AG09319 (cell line): ENCODE measurements at regions not wholly inside any gene's neighbourhood (a gene's known extent, or its start where the extent isn't known, plus 50 kb on each side); places are given as distances from the start of the nearest gene placed in this dataset.

Experiments used
- DNase-seq: peaks from one replicate; pipeline ENCODE4 v3.0.0-alpha.2; 2010; ENCODE audit warnings: low read depth; ENCODE audit errors: extremely low read depth
- TF ChIP-seq, protein P1 (sequence below): IDR thresholded peaks from 2 replicates; pipeline ENCODE4 v1.5.1; 2011; ENCODE audit warnings: low read depth, mild to moderate bottlenecking, inconsistent platforms, low read length, moderate library complexity

- TF ChIP-seq, protein P1, sequence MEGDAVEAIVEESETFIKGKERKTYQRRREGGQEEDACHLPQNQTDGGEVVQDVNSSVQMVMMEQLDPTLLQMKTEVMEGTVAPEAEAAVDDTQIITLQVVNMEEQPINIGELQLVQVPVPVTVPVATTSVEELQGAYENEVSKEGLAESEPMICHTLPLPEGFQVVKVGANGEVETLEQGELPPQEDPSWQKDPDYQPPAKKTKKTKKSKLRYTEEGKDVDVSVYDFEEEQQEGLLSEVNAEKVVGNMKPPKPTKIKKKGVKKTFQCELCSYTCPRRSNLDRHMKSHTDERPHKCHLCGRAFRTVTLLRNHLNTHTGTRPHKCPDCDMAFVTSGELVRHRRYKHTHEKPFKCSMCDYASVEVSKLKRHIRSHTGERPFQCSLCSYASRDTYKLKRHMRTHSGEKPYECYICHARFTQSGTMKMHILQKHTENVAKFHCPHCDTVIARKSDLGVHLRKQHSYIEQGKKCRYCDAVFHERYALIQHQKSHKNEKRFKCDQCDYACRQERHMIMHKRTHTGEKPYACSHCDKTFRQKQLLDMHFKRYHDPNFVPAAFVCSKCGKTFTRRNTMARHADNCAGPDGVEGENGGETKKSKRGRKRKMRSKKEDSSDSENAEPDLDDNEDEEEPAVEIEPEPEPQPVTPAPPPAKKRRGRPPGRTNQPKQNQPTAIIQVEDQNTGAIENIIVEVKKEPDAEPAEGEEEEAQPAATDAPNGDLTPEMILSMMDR = no peak
- peak; percentile 10 for DNase-seq
Measured at GRCh38 chr4:154044108-154044531, 255.2 kb upstream of the SFRP2 start.

DNA sequence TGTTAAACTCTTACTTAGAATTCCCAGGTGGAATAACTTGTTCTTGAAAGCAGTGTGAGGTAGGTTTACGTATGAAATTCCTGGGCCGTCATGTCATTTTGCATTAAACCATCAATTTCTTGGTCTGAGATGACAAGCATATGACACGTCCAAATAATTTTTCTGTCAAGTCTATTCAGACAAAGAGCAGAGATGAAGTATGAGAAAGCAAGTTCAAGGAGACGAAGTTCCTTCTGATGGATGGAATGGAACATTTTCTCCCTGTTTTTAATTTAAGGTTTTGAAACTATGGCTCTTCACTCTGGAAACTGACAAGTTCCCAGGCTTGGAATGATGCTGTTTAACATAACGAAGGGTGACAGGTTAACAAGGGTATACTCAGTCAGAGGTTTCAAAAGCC lies 252.8 kb upstream of the SFRP2 start:
- TF ChIP-seq, protein P1 = no peak
- DNase-seq = no peak

- TF ChIP-seq, protein P1 = no peak
- no peak for DNase-seq
Measured at GRCh38 chr4:154039435-154040343, 250.8 kb upstream of the SFRP2 start.

DNA sequence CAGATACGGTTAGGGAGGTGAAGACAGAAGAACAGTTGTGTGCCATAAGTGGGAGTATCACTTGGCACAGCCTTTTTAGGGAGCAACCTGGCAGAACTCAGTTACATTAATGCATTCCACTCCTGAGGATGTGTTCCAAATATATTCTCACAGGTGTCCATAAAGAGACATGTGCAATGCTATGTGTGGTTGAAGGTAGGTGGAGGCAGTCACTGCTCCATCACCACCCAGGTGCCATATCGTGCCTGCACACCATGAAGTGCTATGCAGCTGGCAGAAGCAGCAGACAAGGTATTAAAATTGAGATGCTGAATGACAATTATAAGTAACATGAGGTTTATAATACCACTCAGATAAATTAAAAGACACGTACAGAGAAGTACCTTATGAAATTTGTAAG lies 248.0 kb upstream of the SFRP2 start:
- no peak for DNase-seq
- TF ChIP-seq, protein P1 = no peak

- no peak for DNase-seq
- TF ChIP-seq, protein P1 = no peak
Measured at GRCh38 chr4:154035341-154035740, 246.5 kb upstream of the SFRP2 start.

DNA sequence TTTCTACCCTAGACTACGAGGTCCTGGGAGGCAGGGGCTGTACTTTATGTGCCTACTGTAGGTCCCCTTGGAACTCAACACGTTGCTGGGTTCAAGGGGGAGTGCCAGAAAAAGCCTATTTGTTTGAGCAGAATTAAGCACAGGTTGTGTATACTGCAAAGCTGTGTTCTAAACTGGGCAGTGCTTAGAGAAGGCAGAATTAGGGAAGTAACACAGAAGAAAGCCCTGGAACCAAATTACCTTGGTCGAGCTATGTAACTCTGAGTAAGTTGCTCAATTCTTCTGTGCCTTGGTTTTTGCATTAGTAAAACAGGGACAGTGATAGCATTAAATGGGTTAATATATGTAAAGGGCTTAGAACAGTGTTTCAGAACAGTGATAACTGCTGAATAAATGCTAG lies 245.0 kb upstream of the SFRP2 start:
- TF ChIP-seq, protein P1 = no peak
- DNase-seq = no peak

DNA sequence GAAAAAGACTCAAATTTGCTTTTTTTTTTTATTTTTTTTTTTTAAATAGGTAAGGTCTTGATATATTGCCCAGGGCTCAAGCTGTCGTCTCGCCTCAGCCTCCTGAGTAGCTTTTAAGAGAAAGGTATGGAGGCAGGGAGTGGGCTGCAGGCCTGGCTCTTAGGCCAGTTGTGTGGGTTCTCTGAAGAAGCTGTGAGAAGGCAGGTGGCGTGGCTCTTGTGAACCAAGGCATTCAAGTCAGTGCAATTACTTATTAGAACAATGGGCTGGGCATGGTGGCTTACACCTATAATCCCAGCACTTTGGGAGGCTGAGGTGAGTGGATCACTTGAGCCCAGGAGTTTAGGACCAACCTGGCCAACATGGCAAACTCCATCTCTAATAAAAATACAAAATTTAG lies 244.0 kb upstream of the SFRP2 start:
- DNase-seq = no peak
- TF ChIP-seq, protein P1 = no peak
